KMS-11 (cell line): ENCODE measurements at regions not wholly inside any gene's neighbourhood (a gene's known extent, or its start where the extent isn't known, plus 50 kb on each side); places are given as distances from the start of the nearest gene placed in this dataset.

Source experiments
- H2AFZ ChIP-seq: fragments of 200-600 bp; sonication (generic); 2 replicates; pipeline ENCODE4 v1.6.1; 2016; ENCODE audit warnings: antibody characterized with exemption, mixed run types, low read depth
- H3K27ac ChIP-seq: fragments of 200-600 bp; sonication (generic); 2 replicates; pipeline ENCODE4 v1.6.1; 2016; ENCODE audit warnings: mild to moderate bottlenecking, mixed run types
- H3K27me3 ChIP-seq: fragments of 200-600 bp; sonication (generic); 2 replicates; pipeline ENCODE4 v1.6.1; 2017; ENCODE audit warnings: mild to moderate bottlenecking, low read depth, mixed run types, moderate library complexity; ENCODE audit not compliant: insufficient read depth
- H3K36me3 ChIP-seq: fragments of 200-600 bp; sonication (generic); 2 replicates; pipeline ENCODE4 v1.6.1; 2017; ENCODE audit warnings: mild to moderate bottlenecking, mixed run types; ENCODE audit not compliant: insufficient read depth
- H3K4me1 ChIP-seq: fragments of 200-600 bp; sonication (generic); 2 replicates; pipeline ENCODE4 v1.6.1; 2016; ENCODE audit warnings: mild to moderate bottlenecking, low read depth, mixed run types; ENCODE audit not compliant: poor library complexity, severe bottlenecking
- H3K4me2 ChIP-seq: fragments of 200-600 bp; sonication (generic); 2 replicates; pipeline ENCODE4 v1.7.0; 2016; ENCODE audit warnings: mild to moderate bottlenecking, mixed run types
- H3K4me3 ChIP-seq: fragments of 200-600 bp; sonication (generic); IDR thresholded peaks from 2 replicates; pipeline ENCODE4 v1.6.1; 2017; ENCODE audit warnings: low read depth, low read length, mixed read lengths; ENCODE audit not compliant: insufficient read depth
- H3K79me2 ChIP-seq: fragments of 200-600 bp; sonication (generic); 2 replicates; pipeline ENCODE4 v1.6.1; 2016; ENCODE audit warnings: low read depth, mixed run types; ENCODE audit not compliant: insufficient read depth
- H3K9ac ChIP-seq: fragments of 200-600 bp; sonication (generic); 2 replicates; pipeline ENCODE4 v1.6.1; 2016; ENCODE audit warnings: mild to moderate bottlenecking, mixed run types
- H4K20me1 ChIP-seq: fragments of 200-600 bp; sonication (generic); 2 replicates; pipeline ENCODE4 v1.6.1; 2016; ENCODE audit warnings: mild to moderate bottlenecking, mixed run types; ENCODE audit not compliant: insufficient read depth
- TF ChIP-seq, protein P1 (sequence below): fragments of 200-600 bp; sonication (generic); conservative IDR thresholded peaks from 2 replicates; pipeline ENCODE4 v1.6.1; 2017; ENCODE audit warnings: low read depth, mild to moderate bottlenecking, antibody characterized with exemption, low read length, moderate library complexity, mixed read lengths

DNA sequence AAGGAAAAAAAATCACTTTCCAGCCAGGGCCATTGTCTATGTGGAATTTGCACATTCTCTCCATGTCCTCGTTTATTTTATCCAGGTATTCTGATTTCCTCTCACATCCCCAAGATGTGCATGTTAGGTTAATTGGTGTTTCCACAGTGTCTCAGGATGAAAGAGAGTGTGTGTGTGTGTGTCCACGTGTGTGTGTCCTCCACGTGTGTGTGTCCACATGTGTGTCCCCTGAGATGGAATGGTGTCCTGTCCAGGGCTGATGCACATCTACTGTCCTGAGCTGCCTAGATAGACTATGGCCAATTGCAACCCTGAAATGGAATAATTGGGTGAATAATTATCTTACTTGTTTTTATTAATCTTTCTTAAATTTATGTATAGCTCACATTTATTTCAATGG lies 2436.5 kb downstream of the PCDH9 start:
- H3K4me1 ChIP-seq = no peaks in the 10 kb centered on the region
- no peak overlapping the region for H3K27ac ChIP-seq
- no peak overlapping the region for H3K4me3 ChIP-seq
- TF ChIP-seq, protein P1, sequence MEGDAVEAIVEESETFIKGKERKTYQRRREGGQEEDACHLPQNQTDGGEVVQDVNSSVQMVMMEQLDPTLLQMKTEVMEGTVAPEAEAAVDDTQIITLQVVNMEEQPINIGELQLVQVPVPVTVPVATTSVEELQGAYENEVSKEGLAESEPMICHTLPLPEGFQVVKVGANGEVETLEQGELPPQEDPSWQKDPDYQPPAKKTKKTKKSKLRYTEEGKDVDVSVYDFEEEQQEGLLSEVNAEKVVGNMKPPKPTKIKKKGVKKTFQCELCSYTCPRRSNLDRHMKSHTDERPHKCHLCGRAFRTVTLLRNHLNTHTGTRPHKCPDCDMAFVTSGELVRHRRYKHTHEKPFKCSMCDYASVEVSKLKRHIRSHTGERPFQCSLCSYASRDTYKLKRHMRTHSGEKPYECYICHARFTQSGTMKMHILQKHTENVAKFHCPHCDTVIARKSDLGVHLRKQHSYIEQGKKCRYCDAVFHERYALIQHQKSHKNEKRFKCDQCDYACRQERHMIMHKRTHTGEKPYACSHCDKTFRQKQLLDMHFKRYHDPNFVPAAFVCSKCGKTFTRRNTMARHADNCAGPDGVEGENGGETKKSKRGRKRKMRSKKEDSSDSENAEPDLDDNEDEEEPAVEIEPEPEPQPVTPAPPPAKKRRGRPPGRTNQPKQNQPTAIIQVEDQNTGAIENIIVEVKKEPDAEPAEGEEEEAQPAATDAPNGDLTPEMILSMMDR = no peak
- H3K9ac ChIP-seq = no peak overlapping the region
- H4K20me1 ChIP-seq = no peaks in the 10 kb centered on the region
- no peak overlapping the region for H3K4me2 ChIP-seq
- no peaks in the 10 kb centered on the region for H3K36me3 ChIP-seq
- H2AFZ ChIP-seq = no peak overlapping the region
- no peaks in the 10 kb centered on the region for H3K27me3 ChIP-seq
- no peaks in the 10 kb centered on the region for H3K79me2 ChIP-seq

- Histone ChIP-seq H3K4me3 (no peak overlapping the region), H4K20me1 (no peaks in the 10 kb centered on the region), H3K4me1 (no peaks in the 10 kb centered on the region), H3K9ac (no peak overlapping the region), H3K36me3 (no peaks in the 10 kb centered on the region), H3K27ac (no peak overlapping the region), H3K79me2 (no peaks in the 10 kb centered on the region), H3K27me3 (no peaks in the 10 kb centered on the region), H3K4me2 (no peak overlapping the region), H2AFZ (no peak overlapping the region)
- TF ChIP-seq, protein P1 = no peak
Measured at GRCh38 chr13:64793131-64793530, 2437.0 kb downstream of the PCDH9 start.

GRCh38 chr13:64791373-64791772 lies 2438.8 kb downstream of the PCDH9 start:
- no peak overlapping the region for H3K9ac ChIP-seq
- H3K4me2 ChIP-seq = no peak overlapping the region
- no peak overlapping the region for H3K4me3 ChIP-seq
- H3K27ac ChIP-seq = no peak overlapping the region
- no peaks in the 10 kb centered on the region for H3K79me2 ChIP-seq
- H3K4me1 ChIP-seq = no peaks in the 10 kb centered on the region
- TF ChIP-seq, protein P1 = no peak
- H3K36me3 ChIP-seq = no peaks in the 10 kb centered on the region
- H3K27me3 ChIP-seq = no peaks in the 10 kb centered on the region
- H2AFZ ChIP-seq = no peak overlapping the region
- no peaks in the 10 kb centered on the region for H4K20me1 ChIP-seq

DNA sequence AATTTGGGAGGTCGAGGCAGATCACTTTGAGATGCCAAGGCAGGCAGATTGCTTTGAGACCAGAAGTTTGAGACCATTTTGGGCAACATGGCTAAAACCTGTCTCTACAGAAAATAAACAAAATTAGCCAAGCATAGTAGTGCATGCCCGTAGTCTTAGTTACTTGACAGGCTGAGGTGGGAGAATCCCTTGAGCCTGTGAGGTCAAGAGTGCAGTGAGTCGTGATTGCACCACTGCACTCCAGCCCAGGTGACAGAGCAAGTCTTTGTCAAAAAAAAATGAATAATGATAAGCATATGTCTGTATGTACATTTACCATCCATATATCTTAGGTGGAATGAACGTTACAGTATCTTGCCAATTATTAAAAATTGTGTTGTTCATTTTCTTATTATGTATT lies 2447.7 kb downstream of the PCDH9 start:
- Histone ChIP-seq H2AFZ (no peak overlapping the region), H3K27ac (no peak overlapping the region)

More for the DNA sequence above, 2447.7 kb downstream of the PCDH9 start:
- Histone ChIP-seq H3K27me3 (no peaks in the 10 kb centered on the region), H3K9ac (no peak overlapping the region), H3K36me3 (no peaks in the 10 kb centered on the region), H3K79me2 (no peaks in the 10 kb centered on the region), H4K20me1 (no peaks in the 10 kb centered on the region), H3K4me1 (no peaks in the 10 kb centered on the region), H3K4me3 (no peak overlapping the region), H3K4me2 (no peak overlapping the region)
- TF ChIP-seq, protein P1 = no peak
